ENCODE measurements at regions not wholly inside any gene's neighbourhood (a gene's known extent, or its start where the extent isn't known, plus 50 kb on each side); places are given as distances from the start of the nearest gene placed in this dataset.
"Not testable (repeated sequence)": the region's sequence is repeated elsewhere in the genome, so short reads cannot be mapped to it uniquely, and the experiment has no call there.

DNA sequence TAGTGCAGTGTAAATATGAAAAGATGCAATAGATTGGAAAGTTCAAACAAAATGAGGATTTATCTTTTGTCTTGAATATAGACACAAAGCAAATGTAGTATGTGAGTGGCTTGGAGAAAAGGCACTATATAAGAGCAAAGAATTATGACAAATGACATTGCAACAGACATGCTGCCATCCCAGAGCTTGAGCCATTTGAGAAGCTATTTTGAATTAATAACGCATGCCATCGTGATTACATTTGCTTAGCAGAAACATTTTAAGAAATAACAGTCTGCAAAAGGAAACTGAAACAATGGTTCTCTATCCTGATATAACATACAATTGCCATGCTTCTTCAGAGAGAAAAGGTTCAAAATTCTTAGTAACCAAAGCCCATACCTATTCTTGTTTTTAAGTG is 677.1 kb downstream of the ZEB2 start:
- H3K36me3 Mint-ChIP-seq (ENCODE audit: insufficient read depth) = no peaks in the 10 kb centered on the region

DNA sequence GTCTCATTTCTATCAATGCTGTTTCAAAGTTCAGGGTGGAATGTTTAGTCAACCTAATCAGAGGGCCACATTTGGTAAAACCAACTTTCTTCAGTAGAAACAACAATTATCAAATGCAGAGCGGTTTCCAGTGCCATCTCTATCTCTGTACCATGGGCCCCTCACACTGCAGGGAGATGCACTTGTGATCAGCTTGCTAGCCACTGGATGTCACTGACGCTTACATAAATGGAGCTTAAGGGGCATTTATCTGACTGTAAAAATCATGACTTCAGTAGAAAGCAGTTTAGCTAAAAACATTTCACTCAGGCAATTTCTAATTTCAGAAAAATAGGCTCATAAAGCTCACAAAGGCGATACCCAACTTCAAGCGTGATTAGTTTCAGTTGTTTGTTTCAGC is 678.0 kb downstream of the ZEB2 start:
- H3K9me3 Mint-ChIP-seq (ENCODE audit: low read depth) = no peaks in the 10 kb centered on the region
- peaks cover 18% of the 10 kb centered on the region for H3K27me3 Mint-ChIP-seq

More for the DNA sequence above, 677.1 kb downstream of the ZEB2 start:
- no peaks in the 10 kb centered on the region for H3K9me3 Mint-ChIP-seq (ENCODE audit: low read depth)
- TF ChIP-seq, protein P1, sequence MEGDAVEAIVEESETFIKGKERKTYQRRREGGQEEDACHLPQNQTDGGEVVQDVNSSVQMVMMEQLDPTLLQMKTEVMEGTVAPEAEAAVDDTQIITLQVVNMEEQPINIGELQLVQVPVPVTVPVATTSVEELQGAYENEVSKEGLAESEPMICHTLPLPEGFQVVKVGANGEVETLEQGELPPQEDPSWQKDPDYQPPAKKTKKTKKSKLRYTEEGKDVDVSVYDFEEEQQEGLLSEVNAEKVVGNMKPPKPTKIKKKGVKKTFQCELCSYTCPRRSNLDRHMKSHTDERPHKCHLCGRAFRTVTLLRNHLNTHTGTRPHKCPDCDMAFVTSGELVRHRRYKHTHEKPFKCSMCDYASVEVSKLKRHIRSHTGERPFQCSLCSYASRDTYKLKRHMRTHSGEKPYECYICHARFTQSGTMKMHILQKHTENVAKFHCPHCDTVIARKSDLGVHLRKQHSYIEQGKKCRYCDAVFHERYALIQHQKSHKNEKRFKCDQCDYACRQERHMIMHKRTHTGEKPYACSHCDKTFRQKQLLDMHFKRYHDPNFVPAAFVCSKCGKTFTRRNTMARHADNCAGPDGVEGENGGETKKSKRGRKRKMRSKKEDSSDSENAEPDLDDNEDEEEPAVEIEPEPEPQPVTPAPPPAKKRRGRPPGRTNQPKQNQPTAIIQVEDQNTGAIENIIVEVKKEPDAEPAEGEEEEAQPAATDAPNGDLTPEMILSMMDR (IDR thresholded peaks at IDR 0.05; ENCODE audit: unreplicated experiment) = no peak
- peaks cover 12% of the 10 kb centered on the region for H3K4me1 Mint-ChIP-seq (ENCODE audit: low read depth)
- H3K27ac Mint-ChIP-seq = no peak overlapping the region
- no peak for DNase-seq (ENCODE audit: low spot score, unreplicated experiment)
- H3K4me3 Mint-ChIP-seq (ENCODE audit: low read depth) = no peak overlapping the region
- peaks cover 17% of the 10 kb centered on the region for H3K27me3 Mint-ChIP-seq

DNA sequence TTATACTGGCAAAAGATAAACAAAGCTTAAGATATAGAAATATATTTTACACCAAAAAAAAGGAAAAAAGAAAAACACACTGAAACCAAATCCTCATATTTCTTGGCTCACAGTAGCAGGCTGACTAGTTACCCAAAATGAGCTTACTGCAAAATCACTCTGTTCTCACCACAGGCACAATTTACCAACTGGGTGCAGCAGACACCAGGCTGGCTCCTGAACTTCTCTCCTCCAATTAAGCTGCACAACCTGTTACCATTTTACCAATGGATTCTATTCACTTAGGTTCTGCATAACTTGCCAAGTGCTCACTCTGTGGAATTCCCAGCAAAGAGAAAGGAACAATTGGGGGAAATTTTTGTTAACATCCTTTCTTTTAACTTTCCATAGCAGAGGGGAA is 679.3 kb downstream of the ZEB2 start:
- Mint-ChIP-seq H3K27me3 (peaks cover 15% of the 10 kb centered on the region), H3K27ac (no peak overlapping the region), H3K4me3 (ENCODE audit: low read depth) (no peak overlapping the region), H3K4me1 (ENCODE audit: low read depth) (peaks cover 12% of the 10 kb centered on the region), H3K36me3 (ENCODE audit: insufficient read depth) (no peaks in the 10 kb centered on the region), H3K9me3 (ENCODE audit: low read depth) (no peaks in the 10 kb centered on the region)
- DNase-seq (ENCODE audit: low spot score, unreplicated experiment) = no peak
- TF ChIP-seq, protein P1 (IDR thresholded peaks at IDR 0.05; ENCODE audit: unreplicated experiment) = no peak

More for the DNA sequence above, 678.0 kb downstream of the ZEB2 start:
- DNase-seq (ENCODE audit: low spot score, unreplicated experiment) = no peak
- Mint-ChIP-seq H3K4me1 (ENCODE audit: low read depth) (peaks cover 12% of the 10 kb centered on the region), H3K4me3 (ENCODE audit: low read depth) (no peak overlapping the region), H3K27ac (no peak overlapping the region), H3K36me3 (ENCODE audit: insufficient read depth) (no peaks in the 10 kb centered on the region)
- TF ChIP-seq, protein P1 (IDR thresholded peaks at IDR 0.05; ENCODE audit: unreplicated experiment) = no peak

DNA sequence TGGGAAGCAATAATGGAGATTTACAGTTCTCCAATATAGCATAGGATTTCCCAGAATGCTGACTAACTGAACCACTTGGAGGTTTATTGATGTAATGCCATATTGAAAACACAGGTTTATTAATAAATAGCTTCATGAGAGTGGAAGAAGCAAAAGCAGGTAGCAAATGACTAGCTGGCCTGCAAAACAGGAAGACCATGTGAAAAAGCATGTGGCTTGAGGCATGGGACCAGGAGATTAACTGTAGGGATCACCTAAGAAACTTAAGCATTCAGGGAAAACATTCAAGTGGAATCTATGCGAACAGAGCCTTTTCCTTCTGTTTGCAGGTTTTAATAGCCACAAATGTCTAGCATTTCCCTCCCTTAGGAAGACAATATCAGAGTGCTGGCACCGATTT is 679.7 kb downstream of the ZEB2 start:
- Mint-ChIP-seq H3K27me3 (peaks cover 12% of the 10 kb centered on the region), H3K27ac (no peak overlapping the region), H3K9me3 (ENCODE audit: low read depth) (no peaks in the 10 kb centered on the region), H3K4me3 (ENCODE audit: low read depth) (no peak overlapping the region), H3K36me3 (ENCODE audit: insufficient read depth) (no peaks in the 10 kb centered on the region), H3K4me1 (ENCODE audit: low read depth) (peaks cover 12% of the 10 kb centered on the region)
- TF ChIP-seq, protein P1 (IDR thresholded peaks at IDR 0.05; ENCODE audit: unreplicated experiment) = no peak
- DNase-seq (ENCODE audit: low spot score, unreplicated experiment) = no peak

DNA sequence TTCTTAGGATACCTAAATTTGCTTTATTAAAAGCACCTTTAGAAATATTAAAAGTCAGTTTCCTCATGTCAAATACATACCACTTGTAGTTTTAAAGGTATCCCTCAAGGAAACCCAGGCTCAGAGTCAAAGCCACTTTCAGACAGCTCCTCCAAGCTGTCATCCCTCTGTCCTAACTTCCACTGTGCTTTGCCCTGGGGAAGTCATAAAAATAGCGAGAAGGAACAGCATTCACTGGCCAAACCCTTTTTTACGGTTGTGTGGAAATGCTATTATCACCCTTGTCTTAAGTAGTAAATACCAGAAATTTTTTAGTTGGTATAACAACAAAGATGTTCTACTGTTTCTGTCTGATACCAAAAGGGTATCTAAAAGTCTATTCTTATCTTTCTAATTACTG is 680.5 kb downstream of the ZEB2 start:
- peaks cover 13% of the 10 kb centered on the region for H3K27me3 Mint-ChIP-seq
- H3K9me3 Mint-ChIP-seq (ENCODE audit: low read depth) = no peaks in the 10 kb centered on the region
- no peak for DNase-seq (ENCODE audit: low spot score, unreplicated experiment)
- H3K4me1 Mint-ChIP-seq (ENCODE audit: low read depth) = peaks cover 12% of the 10 kb centered on the region
- TF ChIP-seq, protein P1 (IDR thresholded peaks at IDR 0.05; ENCODE audit: unreplicated experiment) = no peak
- H3K27ac Mint-ChIP-seq = no peak overlapping the region
- H3K4me3 Mint-ChIP-seq (ENCODE audit: low read depth) = no peak overlapping the region
- H3K36me3 Mint-ChIP-seq (ENCODE audit: insufficient read depth) = no peaks in the 10 kb centered on the region

DNA sequence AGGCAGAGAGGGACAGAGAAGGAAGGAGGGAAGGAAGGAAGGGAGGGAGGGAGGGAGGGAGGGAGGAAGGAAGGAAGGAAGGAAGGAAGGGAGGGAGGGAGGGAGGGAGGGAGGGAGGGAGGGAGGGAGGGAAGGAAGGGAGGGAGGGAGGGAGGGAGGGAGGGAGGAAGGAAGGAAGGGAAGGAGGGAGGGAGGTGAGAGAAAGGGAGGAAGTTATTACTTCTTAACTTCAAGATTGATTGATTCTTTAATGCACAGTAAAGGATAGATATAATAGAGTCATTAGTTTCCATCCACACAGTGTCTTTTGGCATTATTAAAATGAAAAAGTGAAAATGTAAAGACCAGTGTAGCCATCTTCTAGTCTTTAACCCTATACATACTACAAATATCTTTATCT is 682.9 kb downstream of the ZEB2 start:
- not testable (repeated sequence) for DNase-seq (ENCODE audit: low spot score, unreplicated experiment); H3K4me3 Mint-ChIP-seq (ENCODE audit: low read depth); H3K36me3 Mint-ChIP-seq (ENCODE audit: insufficient read depth); H3K9me3 Mint-ChIP-seq (ENCODE audit: low read depth); H3K27ac Mint-ChIP-seq
- Mint-ChIP-seq H3K4me1 (ENCODE audit: low read depth) (peaks cover 12% of the 10 kb centered on the region), H3K27me3 (peaks cover 16% of the 10 kb centered on the region)

Data from progenitor cell of endocrine pancreas (in vitro differentiated cells).